HG03103 (cell line): ENCODE measurements at regions not wholly inside any gene's neighbourhood (a gene's known extent, or its start where the extent isn't known, plus 50 kb on each side); places are given as distances from the start of the nearest gene placed in this dataset.
"Not testable (repeated sequence)": the region's sequence is repeated elsewhere in the genome, so short reads cannot be mapped to it uniquely, and the experiment has no call there.

ENCODE experiments used
- ATAC-seq: cut with Tn5 transposase; IDR thresholded peaks from one replicate; pipeline ENCODE4 v1.9.1; 2021; ENCODE audit warnings: low read depth; ENCODE audit not compliant: unreplicated experiment

GRCh38 chr6:159529934-159530333 lies 163.1 kb downstream of the SOD2 start:
- no peak for ATAC-seq

GRCh38 chr6:159527351-159527750 lies 165.7 kb downstream of the SOD2 start:
- ATAC-seq = no peak

- ATAC-seq = no peak
Measured at GRCh38 chr6:159525445-159526025, 167.5 kb downstream of the SOD2 start.

- ATAC-seq = no peak
Measured at GRCh38 chr6:159522877-159523547, 170.0 kb downstream of the SOD2 start.

GRCh38 chr6:159521962-159522361 lies 171.1 kb downstream of the SOD2 start:
- no peak for ATAC-seq

- no peak for ATAC-seq
Measured at GRCh38 chr6:159520002-159520401, 173.0 kb downstream of the SOD2 start.

- ATAC-seq = not testable (repeated sequence)
Measured at GRCh38 chr6:159515811-159516210, 177.2 kb downstream of the SOD2 start.

- ATAC-seq = no peak
Measured at GRCh38 chr6:159513914-159514313, 179.1 kb downstream of the SOD2 start.

- no peak for ATAC-seq
Measured at GRCh38 chr6:159513074-159513720, 179.8 kb downstream of the SOD2 start.

- no peak for ATAC-seq
Measured at GRCh38 chr6:159512571-159512970, 180.5 kb downstream of the SOD2 start.

GRCh38 chr6:159512104-159512503 lies 180.9 kb downstream of the SOD2 start:
- ATAC-seq = no peak

- ATAC-seq = no peak
Measured at GRCh38 chr6:159510141-159510540, 182.9 kb downstream of the SOD2 start.

GRCh38 chr6:159508931-159509330 lies 184.1 kb downstream of the SOD2 start:
- no peak for ATAC-seq

GRCh38 chr6:159506048-159506447 lies 187.0 kb downstream of the SOD2 start:
- no peak for ATAC-seq

- ATAC-seq = no peak
Measured at GRCh38 chr6:159505140-159505922, 187.7 kb downstream of the SOD2 start.

GRCh38 chr6:159501558-159501957 lies 191.5 kb downstream of the SOD2 start:
- no peak for ATAC-seq

GRCh38 chr6:159499034-159499433 lies 194.0 kb downstream of the SOD2 start:
- ATAC-seq = no peak

- ATAC-seq = no peak
Measured at GRCh38 chr6:159494586-159494972, 198.5 kb downstream of the SOD2 start.

GRCh38 chr6:159493898-159494585 lies 199.0 kb downstream of the SOD2 start:
- no peak for ATAC-seq

GRCh38 chr6:159493231-159493897 lies 199.7 kb downstream of the SOD2 start:
- no peak for ATAC-seq
